ENCODE measurements at regions not wholly inside any gene's neighbourhood (a gene's known extent, or its start where the extent isn't known, plus 50 kb on each side); places are given as distances from the start of the nearest gene placed in this dataset.

DNA sequence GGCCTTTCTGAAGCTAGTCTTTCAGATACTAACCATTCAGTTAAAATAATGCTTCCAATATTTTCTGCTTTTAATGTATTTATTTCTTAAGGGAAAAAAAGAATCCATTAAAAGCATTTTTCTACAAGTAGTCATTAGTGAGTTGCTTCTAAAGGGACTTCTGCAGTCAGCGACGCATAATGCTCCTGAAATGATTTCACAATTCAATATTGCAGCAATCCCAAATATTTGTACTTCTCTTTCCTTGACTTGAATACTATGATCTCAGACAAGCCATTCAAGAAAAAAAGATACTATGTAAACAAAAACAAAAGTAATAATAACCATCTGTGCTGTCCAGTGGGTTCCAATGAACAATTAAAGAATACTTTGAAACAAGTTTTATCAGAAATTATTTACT is 681.0 kb downstream of the DIPK2A start:
- no peak for TF ChIP-seq EP300 (IDR thresholded peaks at IDR 0.05)
- no peak for TF ChIP-seq POLR2A (IDR thresholded peaks at IDR 0.05)

All from sigmoid colon (tissue), 4 donors.